ENCODE measurements at regions not wholly inside any gene's neighbourhood (a gene's known extent, or its start where the extent isn't known, plus 50 kb on each side); places are given as distances from the start of the nearest gene placed in this dataset.

GRCh38 chr10:128835361-128835760 is 631.7 kb upstream of the MGMT start:
- no peak for DNase-seq

GRCh38 chr10:128837478-128837877 is 629.6 kb upstream of the MGMT start:
- DNase-seq: no peak

GRCh38 chr10:128839134-128839533 is 627.9 kb upstream of the MGMT start:
- DNase-seq: no peak

GRCh38 chr10:128839701-128840100 is 627.3 kb upstream of the MGMT start:
- no peak for DNase-seq

- peak in 1 of 3 donors; percentile 1 for DNase-seq
Observed at GRCh38 chr10:128843972-128844371, 623.1 kb upstream of the MGMT start.

GRCh38 chr10:128846927-128847326 is 620.1 kb upstream of the MGMT start:
- no peak for DNase-seq

- DNase-seq: no peak
Observed at GRCh38 chr10:128848810-128849209, 618.2 kb upstream of the MGMT start.

- DNase-seq: no peak
Observed at GRCh38 chr10:128850647-128851046, 616.4 kb upstream of the MGMT start.

- DNase-seq: no peak
Observed at GRCh38 chr10:128851281-128851680, 615.8 kb upstream of the MGMT start.

- no peak for DNase-seq
Observed at GRCh38 chr10:128851726-128852125, 615.3 kb upstream of the MGMT start.

- DNase-seq: no peak
Observed at GRCh38 chr10:128852449-128852848, 614.6 kb upstream of the MGMT start.

- no peak for DNase-seq
Observed at GRCh38 chr10:128852902-128853301, 614.1 kb upstream of the MGMT start.

GRCh38 chr10:128853537-128853936 is 613.5 kb upstream of the MGMT start:
- no peak for DNase-seq

- no peak for DNase-seq
Observed at GRCh38 chr10:128854204-128854603, 612.8 kb upstream of the MGMT start.

- DNase-seq: no peak
Observed at GRCh38 chr10:128854963-128855362, 612.1 kb upstream of the MGMT start.

- DNase-seq: no peak
Observed at GRCh38 chr10:128855618-128856428, 611.2 kb upstream of the MGMT start.

GRCh38 chr10:128859738-128860386 is 607.2 kb upstream of the MGMT start:
- peak in 2 of 3 donors; percentile 46 to 58 for DNase-seq

- no peak for DNase-seq
Observed at GRCh38 chr10:128860574-128860973, 606.5 kb upstream of the MGMT start.

- DNase-seq: no peak
Observed at GRCh38 chr10:128861018-128861901, 605.8 kb upstream of the MGMT start.

GRCh38 chr10:128863411-128863810 is 603.6 kb upstream of the MGMT start:
- no peak for DNase-seq

GRCh38 chr10:128863823-128864405 is 603.1 kb upstream of the MGMT start:
- DNase-seq: no peak

- DNase-seq: no peak
Observed at GRCh38 chr10:128864554-128865295, 602.3 kb upstream of the MGMT start.
